CD4-positive, alpha-beta T cell treated with Interleukin-6 for 4 hours (primary cell): ENCODE measurements at regions not wholly inside any gene's neighbourhood (a gene's known extent, or its start where the extent isn't known, plus 50 kb on each side); places are given as distances from the start of the nearest gene placed in this dataset.

Experiments used
- DNase-seq: peaks from one replicate; pipeline ENCODE4 v3.0.0-alpha.2; 2020; ENCODE audit warnings: mixed read lengths

GRCh38 chr10:131012641-131012985 lies 298.9 kb downstream of the TCERG1L start:
- DNase-seq = no peak

- no peak for DNase-seq
Observed at GRCh38 chr10:131013281-131013912, 298.1 kb downstream of the TCERG1L start.

GRCh38 chr10:131014271-131014670 lies 297.2 kb downstream of the TCERG1L start:
- DNase-seq = no peak

GRCh38 chr10:131015271-131015670 lies 296.2 kb downstream of the TCERG1L start:
- DNase-seq = no peak

- DNase-seq = no peak
Observed at GRCh38 chr10:131016556-131016955, 295.0 kb downstream of the TCERG1L start.

GRCh38 chr10:131017566-131018285 lies 293.8 kb downstream of the TCERG1L start:
- DNase-seq = no peak

- DNase-seq = no peak
Observed at GRCh38 chr10:131018886-131019500, 292.5 kb downstream of the TCERG1L start.

- DNase-seq = no peak
Observed at GRCh38 chr10:131019696-131020095, 291.8 kb downstream of the TCERG1L start.

- DNase-seq = no peak
Observed at GRCh38 chr10:131020775-131021174, 290.7 kb downstream of the TCERG1L start.

GRCh38 chr10:131021246-131021895 lies 290.1 kb downstream of the TCERG1L start:
- no peak for DNase-seq

GRCh38 chr10:131021969-131022368 lies 289.6 kb downstream of the TCERG1L start:
- DNase-seq = no peak

GRCh38 chr10:131022369-131022768 lies 289.2 kb downstream of the TCERG1L start:
- DNase-seq = no peak

- no peak for DNase-seq
Observed at GRCh38 chr10:131022981-131023380, 288.5 kb downstream of the TCERG1L start.

GRCh38 chr10:131024259-131025131 lies 287.0 kb downstream of the TCERG1L start:
- no peak for DNase-seq

GRCh38 chr10:131025333-131025732 lies 286.2 kb downstream of the TCERG1L start:
- DNase-seq = no peak

- no peak for DNase-seq
Observed at GRCh38 chr10:131027256-131027655, 284.3 kb downstream of the TCERG1L start.

- DNase-seq = no peak
Observed at GRCh38 chr10:131031346-131031745, 280.2 kb downstream of the TCERG1L start.

- no peak for DNase-seq
Observed at GRCh38 chr10:131032329-131033165, 279.0 kb downstream of the TCERG1L start.

GRCh38 chr10:131033166-131034085 lies 278.1 kb downstream of the TCERG1L start:
- no peak for DNase-seq

- no peak for DNase-seq
Observed at GRCh38 chr10:131034451-131034850, 277.1 kb downstream of the TCERG1L start.

- DNase-seq = no peak
Observed at GRCh38 chr10:131035779-131036178, 275.7 kb downstream of the TCERG1L start.
